GM12878 (cell line): ENCODE measurements at regions not wholly inside any gene's neighbourhood (a gene's known extent, or its start where the extent isn't known, plus 50 kb on each side); places are given as distances from the start of the nearest gene placed in this dataset.

Experiments
- ATAC-seq: fragments of 200-7000 bp; cut with Tn5 transposase; 3 replicates; pipeline ENCODE4 v1.9.1; 2020; ENCODE audit warnings: mild to moderate bottlenecking, moderate library complexity
- BruUV-seq: library from RNA; stranded (reverse); fragments of 400-500 nt; replicated peaks from 2 replicates; lab custom pipeline; 2021; lab: Mats Ljungman, UMichigan
- CTCF ChIA-PET: fragments of 300-600 bp; sonication (Branson Sonifier 250); formaldehyde crosslinking; extraction: SDS; loops from one replicate; lab custom pipeline; 2021; ENCODE audit warnings: inconsistent platforms; lab: Yijun Ruan, JAX
- POLR2A ChIA-PET: fragments of 350-600 bp; formaldehyde crosslinking; extraction: SDS; loops from one replicate; lab custom pipeline; 2021; ENCODE audit warnings: inconsistent platforms; lab: Charles Lee
- RAD21 ChIA-PET: fragments of 300-600 bp; sonication (Branson Sonifier 250); formaldehyde crosslinking; loops from one replicate; lab custom pipeline; 2023; ENCODE audit warnings: antibody characterized with exemption; ENCODE audit not compliant: unreplicated experiment; lab: Charles Lee
- SMC1A ChIA-PET: fragments of 300-600 bp; sonication (Branson Sonifier 250); formaldehyde crosslinking; loops from one replicate; lab custom pipeline; 2023; ENCODE audit not compliant: unreplicated experiment, uncharacterized antibody; lab: Charles Lee
- DNase-seq: peaks from one replicate; pipeline ENCODE4 v3.0.0-alpha.2; 2011; ENCODE audit warnings: low read depth, low spot score
- FAIRE-seq: peaks from 3 replicates; lab custom pipeline; 2011; peaks lifted over from hg19 to GRCh38; lab: Jason Lieb, UNC
- H2AFZ ChIP-seq: 2 replicates; pipeline ENCODE4 v1.6.0; 2011; ENCODE audit warnings: low read depth, low read length, control low read depth; ENCODE audit not compliant: control insufficient read depth
- H3K27ac ChIP-seq: 2 replicates; pipeline ENCODE4 v1.5.1; 2011; ENCODE audit warnings: control low read depth; ENCODE audit not compliant: control insufficient read depth, insufficient read depth
- H3K27me3 ChIP-seq, 2 experiments: replicated peaks in 1 of 2; 2 replicates each; pipeline versions ENCODE4 v1.6.0 to v1.6.1; 2011; ENCODE audit warnings: low read length in 1 of 2; ENCODE audit not compliant: control insufficient read depth in 2 of 2, insufficient read depth in 2 of 2
- H3K36me3 ChIP-seq, 2 experiments: 2 replicates each; pipeline ENCODE4 v1.5.1; 2011; ENCODE audit warnings: low read length in 1 of 2; ENCODE audit not compliant: control insufficient read depth in 2 of 2, insufficient read depth in 2 of 2
- H3K4me1 ChIP-seq: 2 replicates; pipeline ENCODE4 v1.6.1; 2011; ENCODE audit warnings: mild to moderate bottlenecking, low read length, moderate library complexity, mixed read lengths; ENCODE audit not compliant: control insufficient read depth, insufficient read depth
- H3K4me2 ChIP-seq: 2 replicates; pipeline ENCODE4 v1.6.0; 2011; ENCODE audit warnings: control low read depth; ENCODE audit not compliant: control insufficient read depth, insufficient read depth
- H3K4me3 ChIP-seq: fragments of 200-600 bp; sonication (generic); 2 replicates; pipeline ENCODE4 v1.5.1; 2016
- H3K79me2 ChIP-seq: 2 replicates; pipeline ENCODE4 v1.6.0; 2011; ENCODE audit warnings: low read length; ENCODE audit not compliant: control insufficient read depth, insufficient read depth
- H3K9ac ChIP-seq: 2 replicates; pipeline ENCODE4 v1.8.0; 2011; ENCODE audit warnings: low read length, control low read depth, mixed read lengths; ENCODE audit not compliant: control insufficient read depth, insufficient read depth
- H3K9me3 ChIP-seq: replicated peaks from 3 replicates; pipeline ENCODE4 v1.5.1; 2011; ENCODE audit warnings: mild to moderate bottlenecking, low read length; ENCODE audit not compliant: control insufficient read depth, insufficient read depth
- H4K20me1 ChIP-seq: 2 replicates; pipeline ENCODE4 v1.6.0; 2011; ENCODE audit not compliant: control insufficient read depth, insufficient read depth
- ASH2L ChIP-seq: fragments of 300-600, 200-600 bp; sonication (generic); IDR thresholded peaks from 2 replicates; pipeline ENCODE4 v1.6.1; 2017; ENCODE audit warnings: low read depth, mild to moderate bottlenecking, borderline replicate concordance
- CREM ChIP-seq: IDR thresholded peaks from 2 replicates; pipeline ENCODE4 v1.6.1; 2014; ENCODE audit warnings: antibody characterized with exemption, low read depth
- CUX1 ChIP-seq: IDR thresholded peaks from 2 replicates; pipeline ENCODE4 v1.6.1; 2012; ENCODE audit warnings: improper control_type of control experiment, low read depth, low read length; ENCODE audit not compliant: insufficient replicate concordance
- FOXM1 ChIP-seq: IDR thresholded peaks from 2 replicates; pipeline ENCODE4 v1.6.1; 2012; ENCODE audit warnings: low read depth, mild to moderate bottlenecking, inconsistent platforms, low read length, moderate library complexity
- JUNB ChIP-seq: IDR thresholded peaks from 2 replicates; pipeline ENCODE4 v1.6.1; 2016; ENCODE audit warnings: antibody characterized with exemption, mild to moderate bottlenecking
- MXI1 ChIP-seq: fragments of 150-350 bp; IDR thresholded peaks from 2 replicates; pipeline ENCODE4 v1.6.1; 2011; ENCODE audit warnings: low read depth, mild to moderate bottlenecking, inconsistent platforms, low read length, improper control_type of control experiment
- MYC ChIP-seq: IDR thresholded peaks from 2 replicates; pipeline ENCODE4 v1.6.1; 2011; ENCODE audit warnings: mild to moderate bottlenecking, low read length, moderate library complexity, inconsistent platforms; ENCODE audit not compliant: insufficient read depth, insufficient replicate concordance, insufficient read length, severe bottlenecking
- NBN ChIP-seq: fragments of 450-650 bp; IDR thresholded peaks from 2 replicates; pipeline ENCODE4 v1.6.1; 2016
- NFIC ChIP-seq: IDR thresholded peaks from 2 replicates; pipeline ENCODE4 v1.6.1; 2012; ENCODE audit warnings: low read depth, mild to moderate bottlenecking, inconsistent platforms, low read length, moderate library complexity
- NFYA ChIP-seq: IDR thresholded peaks from 2 replicates; pipeline ENCODE4 v1.6.1; 2011; ENCODE audit warnings: low read depth, mild to moderate bottlenecking, low read length, improper control_type of control experiment, borderline replicate concordance
- NR2C2 ChIP-seq: IDR thresholded peaks from 2 replicates; pipeline ENCODE4 v1.6.1; 2011; ENCODE audit warnings: borderline replicate concordance, low read depth; ENCODE audit not compliant: control insufficient read depth, insufficient read length
- RAD21 ChIP-seq: IDR thresholded peaks from 2 replicates; pipeline ENCODE4 v1.6.1; 2011; ENCODE audit warnings: mild to moderate bottlenecking, low read depth, low read length, moderate library complexity; ENCODE audit not compliant: insufficient read depth
- SUZ12 ChIP-seq: fragments of 200-600 bp; sonication (generic); IDR thresholded peaks from one replicate; pipeline ENCODE4 v1.6.1; 2018; ENCODE audit warnings: antibody characterized with exemption, mild to moderate bottlenecking; ENCODE audit not compliant: unreplicated experiment
- TAF1 ChIP-seq: IDR thresholded peaks from 2 replicates; pipeline ENCODE4 v1.6.1; 2011; ENCODE audit warnings: mild to moderate bottlenecking, low read depth, low read length, borderline replicate concordance
- YY1 ChIP-seq: IDR thresholded peaks from 2 replicates; pipeline ENCODE4 v1.6.1; 2011; ENCODE audit warnings: low read depth, mild to moderate bottlenecking, low read length
- ZSCAN29 ChIP-seq: fragments of 450-650 bp; IDR thresholded peaks from 2 replicates; pipeline ENCODE4 v1.6.1; 2017; ENCODE audit warnings: mild to moderate bottlenecking, moderate library complexity
- WGBS: methylation state at CpG from one replicate; pipeline ENCODE4 v1.1.6; 2016; ENCODE audit warnings: low lambda C conversion rate; ENCODE audit not compliant: insufficient replicate concordance, insufficient coverage; ENCODE audit errors: missing lambda C conversion rate; 5-methylcytosine and 5-hydroxymethylcytosine counted together
- in situ Hi-C: fragments of 300-500 bp; cut with MboI; formaldehyde crosslinking; loops from 9 replicates; pipeline ENCODE4 v1.14.3; 2018; ENCODE audit warnings: mixed read lengths
- intact Hi-C: fragments of 100-400 bp; cut with micrococcal nuclease; formaldehyde crosslinking; loops from one replicate; pipeline ENCODE4 v1.14.2; 2022; ENCODE audit not compliant: unreplicated experiment

- TF ChIP-seq NBN (no peak), NFIC (0 out of 2 replicates have a peak, but pooled peaks have one; percentile 25), YY1 (no peak), CREM (peak; percentile 27; the same call in 1 of the 2 replicates), JUNB (peak; percentile 59), RAD21 (0 out of 2 replicates have a peak, but pooled peaks have one; percentile 5)
- TF ChIP-seq, all 136 proteins: peak for 15
These were observed 220.0 kb upstream of the GRM7 start (continued) for GRCh38 chr3:6640907-6641306.

- POLR2A ChIA-PET, result interaction anchor here (0.6 kb wide), 1 partner anchor 707 kb away, joined by 3 read pairs; no protein-coding TSS in a partner anchor
- peak; percentile 87 for ATAC-seq
- intact Hi-C loops (loop anchor here (1.0 to 5.0 kb wide), 4 partner anchors 36 to 157 kb away; no protein-coding TSS in a partner anchor), in situ Hi-C loops (no loop called here)
- WGBS, result 0% methylated on average over 5 of the region's 5 CpGs
- RAD21 ChIA-PET, result interaction anchor here (0.8 to 6.5 kb wide), 7 partner anchors 14 to 1078 kb away, joined by 3 to 53 read pairs (median 5); no protein-coding TSS in a partner anchor
- Histone ChIP-seq H3K9ac (no peak overlapping the region), H2AFZ (peak overlapping the region; percentile 38), H3K4me2 (no peak overlapping the region), H3K9me3 (no peaks in the 10 kb centered on the region; the same call in 2 of the 3 replicates), H3K36me3 (no peaks in the 10 kb centered on the region), H3K4me3 (no peak overlapping the region), H3K4me1 (no peaks in the 10 kb centered on the region), H4K20me1 (no peaks in the 10 kb centered on the region), H3K27me3 (no peaks in the 10 kb centered on the region), H3K27ac (no peak overlapping the region), H3K79me2 (no peaks in the 10 kb centered on the region)
- CTCF ChIA-PET, result interaction anchor here (0.8 to 2.1 kb wide), 6 partner anchors 26 to 152 kb away, joined by 3 to 7 read pairs (median 3); no protein-coding TSS in a partner anchor
- peak; percentile 13 for FAIRE-seq
- BruUV-seq, result no TSS peak
- DNase-seq, result peak; percentile 25
- SMC1A ChIA-PET, result interaction anchor here (0.5 to 3.8 kb wide), 11 partner anchors 10 to 1847 kb away, joined by 3 to 22 read pairs (median 4); no protein-coding TSS in a partner anchor
- TF ChIP-seq NR2C2 (no peak), SUZ12 (no peak), MXI1 (no peak), ASH2L (no peak), MYC (no peak), NFYA (no peak), TAF1 (no peak), FOXM1 (peak; percentile 82; the same call in 1 of the 2 replicates), ZSCAN29 (no peak), CUX1 (no peak)
These were observed 216.6 kb upstream of the GRM7 start for GRCh38 chr3:6644070-6644929.
